Heart left ventricle (tissue), 16 donors: ENCODE measurements at regions not wholly inside any gene's neighbourhood (a gene's known extent, or its start where the extent isn't known, plus 50 kb on each side); places are given as distances from the start of the nearest gene placed in this dataset.

Experiments used
- ATAC-seq, 4 donors: fragments of 200-7000 bp; cut with Tn5 transposase; one replicate each; pipeline ENCODE4 v1.9.1; 2020 to 2022; ENCODE audit warnings: moderate library complexity in 4 of 4, mild to moderate bottlenecking in 3 of 4, moderate number of reproducible peaks in 1 of 4
- DNase-seq, 5 donors: peaks; one replicate each; pipeline ENCODE4 v3.0.0-alpha.2; 2020
- H3K27ac ChIP-seq, 12 donors: fragments of 200-600 bp; sonication (generic) in 4 of 12; one replicate each; pipeline versions ENCODE4 v1.5.0 to v1.8.0; 2016 to 2022; ENCODE audit warnings: mild to moderate bottlenecking in 2 of 12
- H3K27me3 ChIP-seq, 9 donors: fragments of 200-600 bp; sonication (generic) in 2 of 9; one replicate each; pipeline versions ENCODE4 v1.5.1 to v1.8.0; 2016 to 2022; ENCODE audit warnings: mild to moderate bottlenecking in 3 of 9
- H3K36me3 ChIP-seq, 9 donors: fragments of 200-600 bp; sonication (generic) in 2 of 9; one replicate each; pipeline versions ENCODE4 v1.5.0 to v1.8.0; 2018 to 2022; ENCODE audit warnings: mild to moderate bottlenecking in 2 of 9
- H3K4me1 ChIP-seq, 12 donors: fragments of 200-600 bp; sonication (generic) in 4 of 12; one replicate each; pipeline versions ENCODE4 v1.5.0 to v1.8.0; 2016 to 2022; ENCODE audit warnings: mild to moderate bottlenecking in 3 of 12
- H3K4me3 ChIP-seq, 12 donors: fragments of 200-600 bp; sonication (generic) in 4 of 12; one replicate each; pipeline versions ENCODE4 v1.5.0 to v1.8.0; 2017 to 2022; ENCODE audit warnings: mild to moderate bottlenecking in 9 of 12, moderate library complexity in 4 of 12
- H3K9me3 ChIP-seq, 12 donors: fragments of 200-600 bp; sonication (generic) in 4 of 12; one replicate each; pipeline versions ENCODE4 v1.5.0 to v1.8.0; 2016 to 2022; ENCODE audit warnings: mild to moderate bottlenecking in 1 of 12
- POLR2A ChIP-seq, 2 donors: fragments of 450-650 bp; IDR thresholded peaks; one replicate each; pipeline ENCODE4 v1.6.1; 2017; ENCODE audit warnings: antibody characterized with exemption in 2 of 2, mild to moderate bottlenecking in 2 of 2, moderate library complexity in 2 of 2
- WGBS, 4 donors: extraction: QIAGEN DNeasy Blood & Tissue Kit in 2 of 4; methylation state at CpG; one replicate each; pipeline versions ENCODE4 v1.1.5 to v1.1.7; 2013 to 2018; 5-methylcytosine and 5-hydroxymethylcytosine counted together
- intact Hi-C, 10 donors: fragments of 100-400 bp; cut with DNase I; formaldehyde crosslinking; loops; one replicate each; pipeline versions ENCODE4 v1.11.1 to v1.14.2; 2022
- TF ChIP-seq, protein P1 (sequence below), 12 donors: fragments of 200-600 bp; sonication (generic) in 4 of 12; IDR thresholded peaks; one replicate each; pipeline versions ENCODE4 v1.5.0 to v1.8.0; 2018 to 2022; ENCODE audit warnings: antibody characterized with exemption in 12 of 12, mild to moderate bottlenecking in 5 of 12
- donor health status: ischemic (EF 13 %, LVEDD 7.1; RV severe dilation, severe dysfunction).
- donor health status: healthy with polysubstance abuse.
- donor health status: DM: no; HTN: yes; CAD: no.
- donor health status: DM: no; HTN: no; CAD: no.
- donor health status: ischemic (EF 25% LVEDD 6.9; RV normal size, moderate dysfunction).
- donor health status: ischemic (EF 25% LVEDD 5.7; RV mildly dilated, moderate dysfunction).
- donor health status: healthy.
- donor health status: DM: yes; HTN: yes; CAD: no.
- donor health status: ischemic (EF 35%, LVEDD 5.7; RV mildly dilated, moderate dysfunction).
- donor health status: nonischemic (EF 11% LVEDD 7.7; RV severe dilation, severe dysfunction).
- donor health status: DM: yes; HTN: yes; CAD: no.
- donor health status: PGD.
- donor health status: ischemic (EF 29% LVEDD 5.4; RV normal size, mild dysfunction).
- donor health status: nonischemic (EF 23%, LVEDD 6.1; RV moderate dilation, normal function).

GRCh38 chr14:80133457-80133856 lies 77.8 kb downstream of the DIO2 start:
- no peak for TF ChIP-seq POLR2A (IDR thresholded peaks at IDR 0.05)
- TF ChIP-seq, protein P1, sequence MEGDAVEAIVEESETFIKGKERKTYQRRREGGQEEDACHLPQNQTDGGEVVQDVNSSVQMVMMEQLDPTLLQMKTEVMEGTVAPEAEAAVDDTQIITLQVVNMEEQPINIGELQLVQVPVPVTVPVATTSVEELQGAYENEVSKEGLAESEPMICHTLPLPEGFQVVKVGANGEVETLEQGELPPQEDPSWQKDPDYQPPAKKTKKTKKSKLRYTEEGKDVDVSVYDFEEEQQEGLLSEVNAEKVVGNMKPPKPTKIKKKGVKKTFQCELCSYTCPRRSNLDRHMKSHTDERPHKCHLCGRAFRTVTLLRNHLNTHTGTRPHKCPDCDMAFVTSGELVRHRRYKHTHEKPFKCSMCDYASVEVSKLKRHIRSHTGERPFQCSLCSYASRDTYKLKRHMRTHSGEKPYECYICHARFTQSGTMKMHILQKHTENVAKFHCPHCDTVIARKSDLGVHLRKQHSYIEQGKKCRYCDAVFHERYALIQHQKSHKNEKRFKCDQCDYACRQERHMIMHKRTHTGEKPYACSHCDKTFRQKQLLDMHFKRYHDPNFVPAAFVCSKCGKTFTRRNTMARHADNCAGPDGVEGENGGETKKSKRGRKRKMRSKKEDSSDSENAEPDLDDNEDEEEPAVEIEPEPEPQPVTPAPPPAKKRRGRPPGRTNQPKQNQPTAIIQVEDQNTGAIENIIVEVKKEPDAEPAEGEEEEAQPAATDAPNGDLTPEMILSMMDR (IDR thresholded peaks at IDR 0.05) = no peak
- no peaks in the 10 kb centered on the region for H3K4me1 ChIP-seq
- ATAC-seq (no peak), DNase-seq (no peak)
- no peak overlapping the region for H3K27ac ChIP-seq
- peaks cover 0 to 19% (median 2%) of the 10 kb centered on the region in 12 donors for H3K9me3 ChIP-seq
- no peaks in the 10 kb centered on the region for H3K27me3 ChIP-seq
- intact Hi-C loops = no loop called here
- no peak overlapping the region for H3K4me3 ChIP-seq
- 67 to 72% (median 70%) methylated on average over 3 of the region's 3 CpGs for WGBS, 4 donors
- H3K36me3 ChIP-seq = no peaks in the 10 kb centered on the region

- no peaks in the 10 kb centered on the region for H3K36me3 ChIP-seq
- H3K27ac ChIP-seq = no peak overlapping the region
- H3K27me3 ChIP-seq = no peaks in the 10 kb centered on the region
- H3K4me1 ChIP-seq = no peaks in the 10 kb centered on the region
- intact Hi-C loops = no loop called here
- TF ChIP-seq, protein P1 (IDR thresholded peaks at IDR 0.05) = no peak
- TF ChIP-seq POLR2A (IDR thresholded peaks at IDR 0.05) = no peak
- no peak overlapping the region for H3K4me3 ChIP-seq
- DNase-seq = no peak
- H3K9me3 ChIP-seq = peaks cover 0 to 14% (median 0%) of the 10 kb centered on the region in 12 donors
- no peak for ATAC-seq
Measured at GRCh38 chr14:80127466-80127865, 83.8 kb downstream of the DIO2 start.

DNA sequence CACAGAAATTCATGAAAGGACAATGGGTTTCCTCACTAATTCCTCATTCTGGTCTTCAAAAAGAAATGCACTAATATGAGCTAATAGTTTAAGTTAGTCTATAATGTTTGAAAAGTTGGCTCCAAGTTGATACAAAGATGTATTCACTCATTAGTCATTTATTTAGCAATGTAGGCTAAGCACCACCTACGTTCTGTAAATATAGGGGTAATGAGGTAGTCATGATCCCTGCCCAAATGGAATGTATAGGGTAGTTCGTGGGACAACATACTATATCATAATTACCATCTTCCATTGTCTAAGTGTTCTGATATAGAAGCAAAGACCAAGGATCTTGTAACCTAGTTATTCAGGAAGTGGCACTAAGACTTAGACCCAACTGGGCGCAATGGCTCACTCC lies 86.5 kb downstream of the DIO2 start:
- WGBS, 4 donors = 66 to 78% (median 74%) methylated on average over 3 of the region's 3 CpGs
- H3K9me3 ChIP-seq = peaks cover 0 to 26% (median 0%) of the 10 kb centered on the region in 12 donors
- no peak for TF ChIP-seq POLR2A (IDR thresholded peaks at IDR 0.05)
- TF ChIP-seq, protein P1 (IDR thresholded peaks at IDR 0.05) = no peak
- no peaks in the 10 kb centered on the region for H3K4me1 ChIP-seq
- H3K27me3 ChIP-seq = no peaks in the 10 kb centered on the region
- no peaks in the 10 kb centered on the region for H3K36me3 ChIP-seq
- intact Hi-C loops = no loop called here
- DNase-seq (no peak), ATAC-seq (no peak)
- H3K4me3 ChIP-seq = no peak overlapping the region
- no peak overlapping the region for H3K27ac ChIP-seq

GRCh38 chr14:80117876-80118275 lies 93.4 kb downstream of the DIO2 start:
- peaks cover 0 to 15% (median 0%) of the 10 kb centered on the region in 12 donors for H3K9me3 ChIP-seq

More at GRCh38 chr14:80117876-80118275, 93.4 kb downstream of the DIO2 start:
- no peak for DNase-seq
- H3K4me3 ChIP-seq = no peak overlapping the region
- H3K4me1 ChIP-seq = no peaks in the 10 kb centered on the region
- no peak overlapping the region for H3K27ac ChIP-seq
- no peaks in the 10 kb centered on the region for H3K36me3 ChIP-seq
- 69 to 86% (median 75%) methylated on average over 1 of the region's 1 CpG for WGBS, 4 donors
- intact Hi-C loops = no loop called here
- TF ChIP-seq POLR2A (IDR thresholded peaks at IDR 0.05) = no peak
- TF ChIP-seq, protein P1 (IDR thresholded peaks at IDR 0.05) = no peak
- no peaks in the 10 kb centered on the region for H3K27me3 ChIP-seq
- ATAC-seq = no peak
